ENCODE measurements at regions not wholly inside any gene's neighbourhood (a gene's known extent, or its start where the extent isn't known, plus 50 kb on each side); places are given as distances from the start of the nearest gene placed in this dataset.
A peak's percentile ranks its signal among the peaks of the same experiment; 100 is the strongest.

GRCh38 chr9:107786561-107786960 lies 297.0 kb upstream of the KLF4 start:
- no peak overlapping the region for H3K27ac ChIP-seq (ENCODE audit: extremely low read length, insufficient read depth, low read length)
- BruUV-seq (replicated peaks) = no TSS peak
- no peaks in the 10 kb centered on the region for H3K4me1 ChIP-seq (ENCODE audit: insufficient read depth, low read length)
- ATAC-seq = no peak
- in situ Hi-C loops (cut with HindIII; ENCODE audit: extremely low pct_ligation_motif_present, low pct_unique_long_range_greater_than_20kb) = no loop called here
- ChIA-PET POLR2A (no interaction called here), CTCF (ENCODE audit: low intra/inter-chr PET ratio, low total read pairs) (no interaction called here)
- TF ChIP-seq ISL2 (CRISPR knock-in tag; IDR thresholded peaks at IDR 0.05) (no peak), ZNF441 (CRISPR knock-in tag; IDR thresholded peaks at IDR 0.05; ENCODE audit: borderline replicate concordance) (no peak), HOMEZ (CRISPR knock-in tag; IDR thresholded peaks at IDR 0.05; ENCODE audit: low read depth) (no peak), ZBTB26 (CRISPR knock-in tag; IDR thresholded peaks at IDR 0.05; ENCODE audit: borderline replicate concordance) (no peak), ZMYM2 (CRISPR knock-in tag; IDR thresholded peaks at IDR 0.05) (no peak), SALL2 (CRISPR knock-in tag; IDR thresholded peaks at IDR 0.05) (no peak), CEBPB (IDR thresholded peaks at IDR 0.05; ENCODE audit: borderline replicate concordance, low read depth, low read length) (peak; percentile 68)
- H3K27me3 ChIP-seq (ENCODE audit: control insufficient read depth in 1 of 2, insufficient read depth in 2 of 2, low read length in 2 of 2) = no peaks in the 10 kb centered on the region
- no peak overlapping the region for H2AFZ ChIP-seq (ENCODE audit: low read length)
- H3K4me2 ChIP-seq (ENCODE audit: low read depth, low read length) = no peak overlapping the region
- no peaks in the 10 kb centered on the region for H4K20me1 ChIP-seq (ENCODE audit: insufficient read depth, low read length)
- DNase-seq (ENCODE audit: low spot score) = no peak
- H3K4me3 ChIP-seq (replicated peaks in 1 of 3; ENCODE audit: insufficient read depth in 1 of 3, low read depth in 2 of 3, low read length in 3 of 3) = no peak overlapping the region
- H3K9ac ChIP-seq (ENCODE audit: insufficient read depth, low read depth, low read length) = no peak overlapping the region
- no peaks in the 10 kb centered on the region for H3K79me2 ChIP-seq (ENCODE audit: insufficient read depth, low read length)
- no peak for FAIRE-seq
- intact Hi-C loops (cut with micrococcal nuclease; ENCODE audit: unreplicated experiment) = no loop called here
- H3K36me3 ChIP-seq (replicated peaks in 1 of 2; ENCODE audit: control insufficient read depth in 1 of 2, insufficient read depth in 2 of 2, low read length in 2 of 2) = no peaks in the 10 kb centered on the region
- 3% methylated on average over 2 of the region's 2 CpGs for WGBS (ENCODE audit: low lambda C conversion rate)
- no peaks in the 10 kb centered on the region for H3K9me3 ChIP-seq (ENCODE audit: low read length)

Measured in HepG2 (cell line).